GM19468 (cell line): ENCODE measurements at regions not wholly inside any gene's neighbourhood (a gene's known extent, or its start where the extent isn't known, plus 50 kb on each side); places are given as distances from the start of the nearest gene placed in this dataset.

ENCODE experiments used
- ATAC-seq: cut with Tn5 transposase; IDR thresholded peaks from one replicate; pipeline ENCODE4 v1.9.1; 2021; ENCODE audit warnings: mild to moderate bottlenecking, moderate library complexity, moderate number of reproducible peaks; ENCODE audit not compliant: unreplicated experiment; ENCODE audit errors: extremely low read depth

GRCh38 chr5:109479260-109479860 lies 69.6 kb upstream of the PJA2 start:
- peak; percentile 19 for ATAC-seq

GRCh38 chr5:109478830-109479229 lies 69.1 kb upstream of the PJA2 start:
- no peak for ATAC-seq

- ATAC-seq, result no peak
These were observed 66.5 kb upstream of the PJA2 start for GRCh38 chr5:109476292-109476691.

GRCh38 chr5:109469896-109470662 lies 60.3 kb upstream of the PJA2 start:
- ATAC-seq, result no peak

- ATAC-seq, result peak; percentile 97
These were observed 59.1 kb upstream of the PJA2 start for GRCh38 chr5:109468737-109469420.

- no peak for ATAC-seq
These were observed 58.5 kb upstream of the PJA2 start for GRCh38 chr5:109468288-109468676.

- ATAC-seq, result no peak
These were observed 57.3 kb upstream of the PJA2 start for GRCh38 chr5:109467058-109467457.
